ENCODE measurements at regions not wholly inside any gene's neighbourhood (a gene's known extent, or its start where the extent isn't known, plus 50 kb on each side); places are given as distances from the start of the nearest gene placed in this dataset.

DNA sequence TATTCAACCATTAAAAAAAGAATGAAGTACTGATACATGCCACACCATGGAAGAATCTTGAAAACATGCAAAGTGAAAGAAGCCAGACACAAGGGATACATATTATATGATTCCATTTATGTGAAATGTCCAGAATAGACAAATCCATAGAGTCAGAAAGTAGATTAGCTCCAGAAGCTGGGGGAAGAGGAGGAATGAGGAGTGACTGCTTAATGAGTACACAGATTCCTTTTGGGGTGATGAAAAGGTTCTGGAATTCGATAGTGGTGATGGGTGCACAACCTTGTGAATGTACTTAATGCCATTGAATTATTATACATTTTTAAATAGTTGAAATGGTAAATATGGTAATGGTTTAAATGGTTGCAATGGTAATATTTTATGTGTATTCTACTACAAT lies 90.6 kb upstream of the SPATA12 start:
- ChIA-PET RAD21 (ENCODE audit: low non-redundant PET in 1 of 2, low total read pairs in 2 of 2, uncharacterized antibody in 2 of 2, unreplicated experiment in 2 of 2) (no interaction called here), POLR2A (no interaction called here), CTCF (no interaction called here)
- no peaks in the 10 kb centered on the region for H3K27me3 ChIP-seq (ENCODE audit: insufficient read depth, low read length)
- H3K79me2 ChIP-seq (ENCODE audit: insufficient read depth, low read length) = no peaks in the 10 kb centered on the region
- no peak overlapping the region for H3K4me3 ChIP-seq (replicated peaks in 1 of 2; ENCODE audit: low read depth in 1 of 2, low read length in 2 of 2)
- intact Hi-C loops (cut with micrococcal nuclease) = no loop called here
- H3K9me3 ChIP-seq (ENCODE audit: control insufficient read depth in 1 of 2, insufficient read depth in 1 of 2, low read depth in 1 of 2, low read length in 2 of 2) = no peaks in the 10 kb centered on the region
- no peaks in the 10 kb centered on the region for H4K20me1 ChIP-seq (ENCODE audit: insufficient read depth)
- H3K27ac ChIP-seq (ENCODE audit: low read depth, low read length) = no peak overlapping the region
- no peak overlapping the region for H3K9ac ChIP-seq (ENCODE audit: low read length)
- H3K4me2 ChIP-seq (ENCODE audit: low read length) = no peak overlapping the region
- H3K36me3 ChIP-seq (ENCODE audit: control insufficient read depth in 1 of 2, insufficient read depth in 2 of 2, low read length in 2 of 2) = no peaks in the 10 kb centered on the region
- TF ChIP-seq, protein P1, sequence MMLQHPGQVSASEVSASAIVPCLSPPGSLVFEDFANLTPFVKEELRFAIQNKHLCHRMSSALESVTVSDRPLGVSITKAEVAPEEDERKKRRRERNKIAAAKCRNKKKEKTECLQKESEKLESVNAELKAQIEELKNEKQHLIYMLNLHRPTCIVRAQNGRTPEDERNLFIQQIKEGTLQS (IDR thresholded peaks at IDR 0.05) = no peak
- TF ChIP-seq EZH2 (IDR thresholded peaks at IDR 0.05) = no peak
- no peak for TF ChIP-seq ZFX (IDR thresholded peaks at IDR 0.05)
- TF ChIP-seq JUND (IDR thresholded peaks at IDR 0.05) = no peak
- no peak for TF ChIP-seq POLR2AphosphoS5 (IDR thresholded peaks at IDR 0.05; ENCODE audit: low read depth, low read length)
- no peak for TF ChIP-seq CEBPB (IDR thresholded peaks at IDR 0.05; ENCODE audit: low read depth)
- no peak for TF ChIP-seq YY1 (IDR thresholded peaks at IDR 0.05; ENCODE audit: extremely low read depth, insufficient replicate concordance, low read depth, low read length)
- no peak for TF ChIP-seq SRF (IDR thresholded peaks at IDR 0.05; ENCODE audit: low read depth)
- TF ChIP-seq EGR1 (IDR thresholded peaks at IDR 0.05; ENCODE audit: low read depth) = no peak
- TF ChIP-seq FOSL1 (IDR thresholded peaks at IDR 0.05; ENCODE audit: low read depth) = no peak
- no peak for TF ChIP-seq ZBTB33 (IDR thresholded peaks at IDR 0.05; ENCODE audit: extremely low read depth, insufficient replicate concordance, low read length)
- TF ChIP-seq CBX3 (IDR thresholded peaks at IDR 0.05; ENCODE audit: low read depth) = no peak
- TF ChIP-seq REST (IDR thresholded peaks at IDR 0.05; ENCODE audit: low read depth) = no peak
- TF ChIP-seq TCF7L2 (IDR thresholded peaks at IDR 0.05; ENCODE audit: borderline replicate concordance, extremely low read depth, insufficient read depth, insufficient read length) = no peak
- no peak for TF ChIP-seq MAX (IDR thresholded peaks at IDR 0.05)
- TF ChIP-seq SIN3A (IDR thresholded peaks at IDR 0.05; ENCODE audit: low read depth) = no peak
- no peak for TF ChIP-seq EZH2phosphoT487 (IDR thresholded peaks at IDR 0.05; ENCODE audit: borderline replicate concordance)
- TF ChIP-seq RAD21 (IDR thresholded peaks at IDR 0.05; ENCODE audit: low read depth) = no peak
- no peak for TF ChIP-seq CTCF (IDR thresholded peaks at IDR 0.05 in 2 of 3, conservative IDR thresholded peaks at IDR 0.05 in 1 of 3; ENCODE audit: borderline replicate concordance in 1 of 3, insufficient read depth in 1 of 3, low read depth in 2 of 3, low read length in 2 of 3)
- ATAC-seq (no peak), DNase-seq (ENCODE audit: low read depth, low spot score) (no peak)
- no peak overlapping the region for H2AFZ ChIP-seq (ENCODE audit: low read depth, low read length, poor library complexity, severe bottlenecking)
- no peaks in the 10 kb centered on the region for H3K9me2 ChIP-seq (ENCODE audit: insufficient read depth)
- H3K4me1 ChIP-seq (ENCODE audit: control insufficient read depth in 1 of 2, insufficient read depth in 2 of 2, low read length in 2 of 2) = no peaks in the 10 kb centered on the region
- no TSS peak for BruUV-seq (replicated peaks)

Measured in HCT116 (cell line).